ENCODE measurements at regions not wholly inside any gene's neighbourhood (a gene's known extent, or its start where the extent isn't known, plus 50 kb on each side); places are given as distances from the start of the nearest gene placed in this dataset.

- Histone ChIP-seq H3K4me1 (ENCODE audit: control insufficient read depth, extremely low read depth, insufficient read depth, low read length) (peaks cover 8% of the 10 kb centered on the region), H2AFZ (ENCODE audit: control insufficient read depth, low read length) (peak overlapping the region; percentile 47), H3K27me3 (ENCODE audit: control insufficient read depth, extremely low read depth, insufficient read depth, low read length) (no peaks in the 10 kb centered on the region), H3K4me2 (ENCODE audit: control insufficient read depth, extremely low read depth, insufficient read depth, low read depth, low read length) (no peak overlapping the region), H3K4me3 (ENCODE audit: control insufficient read depth in 2 of 3, extremely low read depth in 1 of 3, insufficient read depth in 2 of 3, low read depth in 1 of 3, low read length in 3 of 3) (no peak overlapping the region), H3K79me2 (ENCODE audit: control insufficient read depth, insufficient read depth, low read length) (no peaks in the 10 kb centered on the region), H3K9me3 (ENCODE audit: control insufficient read depth, low read depth, low read length) (no peaks in the 10 kb centered on the region), H3K36me3 (ENCODE audit: control insufficient read depth in 2 of 2, extremely low read depth in 1 of 2, insufficient read depth in 2 of 2, low read length in 2 of 2) (no peaks in the 10 kb centered on the region), H3K9me1 (ENCODE audit: control insufficient read depth, extremely low read depth, insufficient read depth, low read length) (no peaks in the 10 kb centered on the region), H4K20me1 (ENCODE audit: control insufficient read depth, extremely low read depth, insufficient read depth, low read length) (no peaks in the 10 kb centered on the region), H3K27ac (ENCODE audit: control insufficient read depth, insufficient read depth, low read length) (peak overlapping the region; percentile 47), H3K9ac (ENCODE audit: control insufficient read depth, extremely low read depth, insufficient read depth, low read length) (no peak overlapping the region)
- no peak for TF ChIP-seq EZH2 (IDR thresholded peaks at IDR 0.05; ENCODE audit: low read length)
- no peak for TF ChIP-seq CTCF (optimal IDR thresholded peaks at IDR 0.05 in 1 of 3, IDR thresholded peaks at IDR 0.05 in 1 of 3, conservative IDR thresholded peaks at IDR 0.05 in 1 of 3; ENCODE audit: extremely low read depth in 1 of 3, insufficient read depth in 2 of 3, low read length in 3 of 3)
- dilution Hi-C loops (cut with MboI; ENCODE audit: extremely low pct_ligation_motif_present, low sequenced_read_pairs) = no loop called here
- FAIRE-seq (peak; percentile 52), DNase-seq (ENCODE audit: low read depth, low spot score) (peak; percentile 69)
These were observed 63.8 kb downstream of the GJD2 start for GRCh38 chr15:34691034-34691433.

GRCh38 chr15:34688699-34689098 lies 66.1 kb downstream of the GJD2 start:
- DNase-seq (ENCODE audit: low read depth, low spot score) = no peak
- Histone ChIP-seq H2AFZ (ENCODE audit: control insufficient read depth, low read length) (no peak overlapping the region), H3K79me2 (ENCODE audit: control insufficient read depth, insufficient read depth, low read length) (no peaks in the 10 kb centered on the region), H3K4me3 (ENCODE audit: control insufficient read depth in 2 of 3, extremely low read depth in 1 of 3, insufficient read depth in 2 of 3, low read depth in 1 of 3, low read length in 3 of 3) (no peak overlapping the region), H3K9me1 (ENCODE audit: control insufficient read depth, extremely low read depth, insufficient read depth, low read length) (no peaks in the 10 kb centered on the region), H3K4me1 (ENCODE audit: control insufficient read depth, extremely low read depth, insufficient read depth, low read length) (peaks cover 15% of the 10 kb centered on the region), H3K9me3 (ENCODE audit: control insufficient read depth, low read depth, low read length) (no peaks in the 10 kb centered on the region), H3K27me3 (ENCODE audit: control insufficient read depth, extremely low read depth, insufficient read depth, low read length) (no peaks in the 10 kb centered on the region), H3K36me3 (ENCODE audit: control insufficient read depth in 2 of 2, extremely low read depth in 1 of 2, insufficient read depth in 2 of 2, low read length in 2 of 2) (no peaks in the 10 kb centered on the region), H3K4me2 (ENCODE audit: control insufficient read depth, extremely low read depth, insufficient read depth, low read depth, low read length) (no peak overlapping the region), H4K20me1 (ENCODE audit: control insufficient read depth, extremely low read depth, insufficient read depth, low read length) (no peaks in the 10 kb centered on the region), H3K27ac (ENCODE audit: control insufficient read depth, insufficient read depth, low read length) (no peak overlapping the region), H3K9ac (ENCODE audit: control insufficient read depth, extremely low read depth, insufficient read depth, low read length) (no peak overlapping the region)
- no peak for FAIRE-seq
- dilution Hi-C loops (cut with MboI; ENCODE audit: extremely low pct_ligation_motif_present, low sequenced_read_pairs) = no loop called here
- TF ChIP-seq EZH2 (IDR thresholded peaks at IDR 0.05; ENCODE audit: low read length) = no peak

- peaks cover 25% of the 10 kb centered on the region for H3K4me1 ChIP-seq (ENCODE audit: control insufficient read depth, extremely low read depth, insufficient read depth, low read length)
- DNase-seq (ENCODE audit: low read depth, low spot score) = peak; percentile 5
- no peak overlapping the region for H3K4me2 ChIP-seq (ENCODE audit: control insufficient read depth, extremely low read depth, insufficient read depth, low read depth, low read length)
- H3K36me3 ChIP-seq (ENCODE audit: control insufficient read depth in 2 of 2, extremely low read depth in 1 of 2, insufficient read depth in 2 of 2, low read length in 2 of 2) = no peaks in the 10 kb centered on the region
- H3K9ac ChIP-seq (ENCODE audit: control insufficient read depth, extremely low read depth, insufficient read depth, low read length) = no peak overlapping the region
- no peak overlapping the region for H2AFZ ChIP-seq (ENCODE audit: control insufficient read depth, low read length)
- no peaks in the 10 kb centered on the region for H3K79me2 ChIP-seq (ENCODE audit: control insufficient read depth, insufficient read depth, low read length)
- peak; percentile 9 for FAIRE-seq
- no peak overlapping the region for H3K27ac ChIP-seq (ENCODE audit: control insufficient read depth, insufficient read depth, low read length)
- H3K9me3 ChIP-seq (ENCODE audit: control insufficient read depth, low read depth, low read length) = no peaks in the 10 kb centered on the region
- no peaks in the 10 kb centered on the region for H3K27me3 ChIP-seq (ENCODE audit: control insufficient read depth, extremely low read depth, insufficient read depth, low read length)
- H4K20me1 ChIP-seq (ENCODE audit: control insufficient read depth, extremely low read depth, insufficient read depth, low read length) = no peaks in the 10 kb centered on the region
- dilution Hi-C loops (cut with MboI; ENCODE audit: extremely low pct_ligation_motif_present, low sequenced_read_pairs) = no loop called here
- no peaks in the 10 kb centered on the region for H3K9me1 ChIP-seq (ENCODE audit: control insufficient read depth, extremely low read depth, insufficient read depth, low read length)
- no peak overlapping the region for H3K4me3 ChIP-seq (ENCODE audit: control insufficient read depth in 2 of 3, extremely low read depth in 1 of 3, insufficient read depth in 2 of 3, low read depth in 1 of 3, low read length in 3 of 3)
- TF ChIP-seq CTCF (optimal IDR thresholded peaks at IDR 0.05 in 1 of 3, IDR thresholded peaks at IDR 0.05 in 1 of 3, conservative IDR thresholded peaks at IDR 0.05 in 1 of 3; ENCODE audit: extremely low read depth in 1 of 3, insufficient read depth in 2 of 3, low read length in 3 of 3) (no peak), EZH2 (IDR thresholded peaks at IDR 0.05; ENCODE audit: low read length) (no peak)
These were observed 70.4 kb downstream of the GJD2 start for GRCh38 chr15:34684351-34684750.

All from keratinocyte (primary cell).